Ishikawa (cell line): ENCODE measurements at regions not wholly inside any gene's neighbourhood (a gene's known extent, or its start where the extent isn't known, plus 50 kb on each side); places are given as distances from the start of the nearest gene placed in this dataset.

ENCODE experiments used
- CEBPB ChIP-seq: IDR thresholded peaks from 2 replicates; pipeline ENCODE4 v1.6.1; 2012
- FOXM1 ChIP-seq: IDR thresholded peaks from 2 replicates; pipeline ENCODE4 v1.6.1; 2012; ENCODE audit warnings: low read depth, borderline replicate concordance
- NFIC ChIP-seq: IDR thresholded peaks from 2 replicates; pipeline ENCODE4 v1.6.1; 2012
- RAD21 ChIP-seq: IDR thresholded peaks from 2 replicates; pipeline ENCODE4 v1.6.1; 2012; ENCODE audit warnings: low read depth
- TAF1 ChIP-seq: IDR thresholded peaks from 2 replicates; pipeline ENCODE4 v1.6.1; 2012; ENCODE audit warnings: low read depth, mild to moderate bottlenecking
- TCF12 ChIP-seq: IDR thresholded peaks from 2 replicates; pipeline ENCODE4 v1.6.1; 2012; ENCODE audit warnings: low read depth
- ZBTB7A ChIP-seq: IDR thresholded peaks from 2 replicates; pipeline ENCODE4 v1.6.1; 2012; ENCODE audit warnings: low read depth

GRCh38 chr9:84589542-84589941 is 80.0 kb upstream of the NTRK2 start:
- TF ChIP-seq TAF1 (no peak), CEBPB (no peak), TCF12 (no peak), NFIC (no peak), ZBTB7A (no peak), RAD21 (no peak), FOXM1 (no peak)
